ENCODE measurements at regions not wholly inside any gene's neighbourhood (a gene's known extent, or its start where the extent isn't known, plus 50 kb on each side); places are given as distances from the start of the nearest gene placed in this dataset.

DNA sequence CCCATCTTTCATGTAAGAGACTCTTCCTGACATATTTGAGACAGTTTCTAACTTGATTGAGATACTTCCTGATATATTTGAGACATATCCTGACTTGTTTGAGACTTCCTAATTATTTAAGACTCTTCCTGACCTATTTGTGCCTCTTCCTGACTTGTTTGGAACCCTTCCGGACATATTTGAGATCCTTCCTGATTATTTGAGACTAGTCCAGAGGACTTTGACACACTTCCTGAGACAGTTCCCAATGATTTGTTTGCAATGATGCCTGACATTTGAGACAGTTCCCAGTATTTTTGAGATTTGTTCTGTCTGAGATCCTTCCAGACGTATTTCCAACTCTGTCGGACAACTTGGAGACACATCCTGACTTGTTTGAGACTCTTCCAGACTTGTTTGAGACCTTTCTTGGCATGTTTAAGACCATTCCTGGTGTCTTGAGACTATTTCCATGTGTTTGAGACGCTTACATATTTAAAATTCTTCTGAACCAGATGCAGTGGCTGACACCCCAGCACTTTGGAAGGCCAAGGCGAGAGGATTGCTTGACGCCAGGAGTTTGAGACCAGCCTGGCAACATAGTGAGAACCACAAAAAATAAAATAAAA lies 118.9 kb upstream of the USP9X start (continued):
- TF ChIP-seq, protein P1, sequence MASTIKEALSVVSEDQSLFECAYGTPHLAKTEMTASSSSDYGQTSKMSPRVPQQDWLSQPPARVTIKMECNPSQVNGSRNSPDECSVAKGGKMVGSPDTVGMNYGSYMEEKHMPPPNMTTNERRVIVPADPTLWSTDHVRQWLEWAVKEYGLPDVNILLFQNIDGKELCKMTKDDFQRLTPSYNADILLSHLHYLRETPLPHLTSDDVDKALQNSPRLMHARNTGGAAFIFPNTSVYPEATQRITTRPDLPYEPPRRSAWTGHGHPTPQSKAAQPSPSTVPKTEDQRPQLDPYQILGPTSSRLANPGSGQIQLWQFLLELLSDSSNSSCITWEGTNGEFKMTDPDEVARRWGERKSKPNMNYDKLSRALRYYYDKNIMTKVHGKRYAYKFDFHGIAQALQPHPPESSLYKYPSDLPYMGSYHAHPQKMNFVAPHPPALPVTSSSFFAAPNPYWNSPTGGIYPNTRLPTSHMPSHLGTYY (CRISPR knock-in tag; IDR thresholded peaks at IDR 0.05): no peak
- TF ChIP-seq MXD4 (CRISPR knock-in tag; IDR thresholded peaks at IDR 0.05; ENCODE audit: borderline replicate concordance): no peak
- no peak for TF ChIP-seq NR2C2 (CRISPR knock-in tag; IDR thresholded peaks at IDR 0.05)
- TF ChIP-seq NR1H2 (CRISPR knock-in tag; IDR thresholded peaks at IDR 0.05): no peak
- TF ChIP-seq HMGA2 (CRISPR knock-in tag; IDR thresholded peaks at IDR 0.05): no peak
- no peak for TF ChIP-seq GRHL2 (CRISPR knock-in tag; IDR thresholded peaks at IDR 0.05; ENCODE audit: insufficient replicate concordance, severe bottlenecking)
- no peak for TF ChIP-seq GTF2I (CRISPR knock-in tag; conservative IDR thresholded peaks at IDR 0.05)
- TF ChIP-seq CREM (CRISPR knock-in tag; IDR thresholded peaks at IDR 0.05): no peak
- TF ChIP-seq JAZF1 (CRISPR knock-in tag; IDR thresholded peaks at IDR 0.05): no peak
- no peak for TF ChIP-seq SMAD4 (CRISPR knock-in tag; IDR thresholded peaks at IDR 0.05)
- TF ChIP-seq, protein P2, sequence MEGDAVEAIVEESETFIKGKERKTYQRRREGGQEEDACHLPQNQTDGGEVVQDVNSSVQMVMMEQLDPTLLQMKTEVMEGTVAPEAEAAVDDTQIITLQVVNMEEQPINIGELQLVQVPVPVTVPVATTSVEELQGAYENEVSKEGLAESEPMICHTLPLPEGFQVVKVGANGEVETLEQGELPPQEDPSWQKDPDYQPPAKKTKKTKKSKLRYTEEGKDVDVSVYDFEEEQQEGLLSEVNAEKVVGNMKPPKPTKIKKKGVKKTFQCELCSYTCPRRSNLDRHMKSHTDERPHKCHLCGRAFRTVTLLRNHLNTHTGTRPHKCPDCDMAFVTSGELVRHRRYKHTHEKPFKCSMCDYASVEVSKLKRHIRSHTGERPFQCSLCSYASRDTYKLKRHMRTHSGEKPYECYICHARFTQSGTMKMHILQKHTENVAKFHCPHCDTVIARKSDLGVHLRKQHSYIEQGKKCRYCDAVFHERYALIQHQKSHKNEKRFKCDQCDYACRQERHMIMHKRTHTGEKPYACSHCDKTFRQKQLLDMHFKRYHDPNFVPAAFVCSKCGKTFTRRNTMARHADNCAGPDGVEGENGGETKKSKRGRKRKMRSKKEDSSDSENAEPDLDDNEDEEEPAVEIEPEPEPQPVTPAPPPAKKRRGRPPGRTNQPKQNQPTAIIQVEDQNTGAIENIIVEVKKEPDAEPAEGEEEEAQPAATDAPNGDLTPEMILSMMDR (IDR thresholded peaks at IDR 0.05): no peak

DNA sequence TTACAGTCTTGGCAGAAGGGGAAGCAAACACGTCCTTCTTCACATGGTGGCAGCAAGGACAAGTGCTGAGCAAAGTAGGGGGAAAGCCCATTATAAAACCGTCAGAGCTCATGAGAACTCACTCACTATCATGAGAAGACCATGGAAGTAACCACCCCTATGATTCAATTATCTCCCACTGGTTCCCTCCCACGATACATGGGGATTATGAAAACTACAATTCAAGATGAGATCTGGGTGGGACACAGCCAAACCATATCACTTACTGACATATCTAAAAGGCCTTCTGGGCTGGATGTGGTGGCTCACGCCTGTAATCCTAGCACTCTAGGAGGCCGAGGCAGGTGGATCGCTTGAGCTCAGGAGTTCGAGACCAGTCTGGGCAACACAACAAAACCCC lies 117.1 kb upstream of the USP9X start:
- Mint-ChIP-seq H3K9me3 (peaks cover 33% of the 10 kb centered on the region), H3K36me3 (peaks cover 9% of the 10 kb centered on the region), H3K27ac (no peak overlapping the region), H3K27me3 (ENCODE audit: low read depth) (no peaks in the 10 kb centered on the region; the same call in 1 of the 2 replicates), H3K4me1 (peaks cover 5% of the 10 kb centered on the region; the same call in 1 of the 2 replicates), H3K4me3 (no peak overlapping the region)
- TF ChIP-seq ZNF219 (CRISPR knock-in tag; IDR thresholded peaks at IDR 0.05; ENCODE audit: borderline replicate concordance): no peak
- TF ChIP-seq, protein P2 (IDR thresholded peaks at IDR 0.05): no peak
- DNase-seq (ENCODE audit: low spot score) (no peak), ATAC-seq (no peak)
- ChIA-PET CTCF (no interaction called here), POLR2A (no interaction called here)

DNA sequence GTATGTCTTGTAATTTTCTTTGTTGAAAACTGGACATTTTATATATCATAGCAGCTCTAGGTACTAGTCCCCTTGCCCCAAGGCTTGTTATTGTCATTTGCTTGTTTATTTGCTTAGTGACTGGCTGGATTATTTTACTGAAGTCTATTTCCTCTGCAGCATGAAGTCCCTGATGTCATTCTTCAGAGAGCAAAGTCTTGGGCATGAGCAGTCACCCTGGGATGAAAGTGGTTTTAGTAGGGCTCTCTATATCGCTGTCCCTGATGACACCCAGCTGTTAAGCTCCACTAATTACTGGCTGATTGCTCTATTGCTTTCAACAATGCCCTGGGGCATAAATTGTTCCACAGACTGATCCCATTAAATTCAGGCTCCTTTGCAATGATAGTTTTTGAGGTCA lies 113.5 kb upstream of the USP9X start:
- Mint-ChIP-seq H3K4me3 (no peak overlapping the region), H3K9me3 (peaks cover 17% of the 10 kb centered on the region), H3K27me3 (ENCODE audit: low read depth) (no peaks in the 10 kb centered on the region; the same call in 1 of the 2 replicates), H3K4me1 (peaks cover 7% of the 10 kb centered on the region), H3K36me3 (no peaks in the 10 kb centered on the region), H3K27ac (no peak overlapping the region)
- TF ChIP-seq GTF2I (CRISPR knock-in tag; conservative IDR thresholded peaks at IDR 0.05) (no peak), TP53 (CRISPR knock-in tag; IDR thresholded peaks at IDR 0.05) (no peak), FOXK1 (CRISPR knock-in tag; IDR thresholded peaks at IDR 0.05) (no peak), SOX15 (CRISPR knock-in tag; IDR thresholded peaks at IDR 0.05) (no peak), NR3C1 (CRISPR knock-in tag; conservative IDR thresholded peaks at IDR 0.05; ENCODE audit: low read depth) (no peak), NFYB (CRISPR knock-in tag; conservative IDR thresholded peaks at IDR 0.05; ENCODE audit: low read depth) (no peak), JAZF1 (CRISPR knock-in tag; IDR thresholded peaks at IDR 0.05) (no peak)
- TF ChIP-seq, protein P3, sequence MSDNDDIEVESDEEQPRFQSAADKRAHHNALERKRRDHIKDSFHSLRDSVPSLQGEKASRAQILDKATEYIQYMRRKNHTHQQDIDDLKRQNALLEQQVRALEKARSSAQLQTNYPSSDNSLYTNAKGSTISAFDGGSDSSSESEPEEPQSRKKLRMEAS (CRISPR knock-in tag; IDR thresholded peaks at IDR 0.05): no peak
- TF ChIP-seq, protein P4, sequence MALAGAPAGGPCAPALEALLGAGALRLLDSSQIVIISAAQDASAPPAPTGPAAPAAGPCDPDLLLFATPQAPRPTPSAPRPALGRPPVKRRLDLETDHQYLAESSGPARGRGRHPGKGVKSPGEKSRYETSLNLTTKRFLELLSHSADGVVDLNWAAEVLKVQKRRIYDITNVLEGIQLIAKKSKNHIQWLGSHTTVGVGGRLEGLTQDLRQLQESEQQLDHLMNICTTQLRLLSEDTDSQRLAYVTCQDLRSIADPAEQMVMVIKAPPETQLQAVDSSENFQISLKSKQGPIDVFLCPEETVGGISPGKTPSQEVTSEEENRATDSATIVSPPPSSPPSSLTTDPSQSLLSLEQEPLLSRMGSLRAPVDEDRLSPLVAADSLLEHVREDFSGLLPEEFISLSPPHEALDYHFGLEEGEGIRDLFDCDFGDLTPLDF (CRISPR knock-in tag; IDR thresholded peaks at IDR 0.05): no peak
- TF ChIP-seq, protein P5, sequence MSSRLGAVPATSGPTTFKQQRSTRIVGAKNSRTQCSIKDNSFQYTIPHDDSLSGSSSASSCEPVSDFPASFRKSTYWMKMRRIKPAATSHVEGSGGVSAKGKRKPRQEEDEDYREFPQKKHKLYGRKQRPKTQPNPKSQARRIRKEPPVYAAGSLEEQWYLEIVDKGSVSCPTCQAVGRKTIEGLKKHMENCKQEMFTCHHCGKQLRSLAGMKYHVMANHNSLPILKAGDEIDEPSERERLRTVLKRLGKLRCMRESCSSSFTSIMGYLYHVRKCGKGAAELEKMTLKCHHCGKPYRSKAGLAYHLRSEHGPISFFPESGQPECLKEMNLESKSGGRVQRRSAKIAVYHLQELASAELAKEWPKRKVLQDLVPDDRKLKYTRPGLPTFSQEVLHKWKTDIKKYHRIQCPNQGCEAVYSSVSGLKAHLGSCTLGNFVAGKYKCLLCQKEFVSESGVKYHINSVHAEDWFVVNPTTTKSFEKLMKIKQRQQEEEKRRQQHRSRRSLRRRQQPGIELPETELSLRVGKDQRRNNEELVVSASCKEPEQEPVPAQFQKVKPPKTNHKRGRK (CRISPR knock-in tag; IDR thresholded peaks at IDR 0.05; ENCODE audit: borderline replicate concordance): no peak
- TF ChIP-seq, protein P6, sequence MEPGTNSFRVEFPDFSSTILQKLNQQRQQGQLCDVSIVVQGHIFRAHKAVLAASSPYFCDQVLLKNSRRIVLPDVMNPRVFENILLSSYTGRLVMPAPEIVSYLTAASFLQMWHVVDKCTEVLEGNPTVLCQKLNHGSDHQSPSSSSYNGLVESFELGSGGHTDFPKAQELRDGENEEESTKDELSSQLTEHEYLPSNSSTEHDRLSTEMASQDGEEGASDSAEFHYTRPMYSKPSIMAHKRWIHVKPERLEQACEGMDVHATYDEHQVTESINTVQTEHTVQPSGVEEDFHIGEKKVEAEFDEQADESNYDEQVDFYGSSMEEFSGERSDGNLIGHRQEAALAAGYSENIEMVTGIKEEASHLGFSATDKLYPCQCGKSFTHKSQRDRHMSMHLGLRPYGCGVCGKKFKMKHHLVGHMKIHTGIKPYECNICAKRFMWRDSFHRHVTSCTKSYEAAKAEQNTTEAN (CRISPR knock-in tag; IDR thresholded peaks at IDR 0.05): no peak
- TF ChIP-seq, protein P2 (IDR thresholded peaks at IDR 0.05): no peak
- POLR2A ChIA-PET: no interaction called here
- ATAC-seq (no peak), DNase-seq (ENCODE audit: low spot score) (no peak)
- CTCF ChIA-PET: no interaction called here
